Fibroblast of gingiva (primary cell): ENCODE measurements at regions not wholly inside any gene's neighbourhood (a gene's known extent, or its start where the extent isn't known, plus 50 kb on each side); places are given as distances from the start of the nearest gene placed in this dataset.
A peak's percentile ranks its signal among the peaks of the same experiment; 100 is the strongest.

ENCODE experiments used
- DNase-seq: peaks from one replicate; pipeline ENCODE4 v3.0.0-alpha.2; 2011; ENCODE audit warnings: low read depth

DNA sequence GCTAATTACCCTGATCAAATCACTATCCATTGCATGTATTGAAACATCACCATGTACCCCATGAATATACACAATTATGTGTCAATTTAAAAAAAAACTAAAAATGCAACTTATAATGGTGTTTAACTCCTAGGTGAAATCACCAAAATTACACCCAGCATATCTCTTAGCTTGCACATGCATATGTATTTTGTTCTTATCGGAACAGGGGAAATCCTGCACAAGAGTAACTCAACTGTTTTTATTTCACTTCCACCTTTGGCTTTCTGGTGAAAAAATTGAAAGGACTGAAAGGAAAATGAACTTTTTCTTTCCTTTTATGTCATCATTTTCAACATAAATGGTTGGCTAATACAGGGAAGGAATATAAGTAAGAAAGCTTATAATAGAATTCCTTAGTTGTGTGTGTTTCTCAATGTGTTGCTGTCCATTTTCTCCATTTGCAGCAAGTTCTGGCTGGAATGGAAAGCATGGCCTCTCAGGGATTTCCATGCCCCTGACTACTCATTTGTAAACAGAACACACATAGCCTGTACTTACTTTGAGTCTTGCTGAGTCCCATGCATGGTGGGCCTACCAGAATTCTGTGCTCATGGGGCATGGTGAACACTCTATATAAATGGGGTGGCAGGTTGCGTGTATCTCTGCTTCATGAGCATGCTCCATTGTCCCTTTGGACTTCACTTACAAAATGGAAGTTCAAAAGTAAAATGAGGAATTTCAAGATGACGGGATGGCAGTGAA is 462.0 kb downstream of the HS3ST3B1 start:
- DNase-seq = no peak

DNA sequence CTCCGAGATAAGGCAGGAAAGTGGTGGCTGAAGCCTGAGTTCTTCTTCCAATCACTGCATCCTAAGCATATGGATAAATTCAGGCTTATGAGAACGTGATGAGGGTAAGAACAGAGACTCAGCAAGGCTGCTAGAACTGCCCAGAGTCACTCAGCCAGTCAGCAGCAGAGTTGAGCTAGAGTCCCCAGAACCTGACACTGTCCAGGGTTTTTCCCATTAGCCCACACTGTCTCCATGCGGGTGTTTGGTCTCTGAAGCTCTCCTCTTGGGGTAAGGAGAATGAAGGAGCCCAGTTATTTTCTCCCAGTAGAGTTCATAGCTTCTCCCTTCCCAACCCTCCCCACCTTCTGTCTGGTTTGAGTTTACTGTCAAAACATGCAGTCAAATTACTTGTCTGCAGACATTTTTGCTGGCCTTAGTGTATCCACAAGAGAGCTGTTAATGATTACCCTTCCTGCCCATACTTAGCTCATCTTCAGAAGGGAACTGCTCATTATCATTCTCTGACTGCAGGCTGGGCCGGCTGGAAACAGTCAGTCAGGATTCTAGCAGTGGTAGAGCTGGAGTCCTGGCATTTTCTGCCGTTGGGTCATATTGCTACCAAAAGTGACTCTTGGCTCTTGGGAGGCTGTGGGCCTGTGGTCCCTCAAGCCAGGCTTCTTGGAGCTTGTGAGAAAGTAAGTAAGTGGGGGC is 460.0 kb downstream of the HS3ST3B1 start:
- no peak for DNase-seq

DNA sequence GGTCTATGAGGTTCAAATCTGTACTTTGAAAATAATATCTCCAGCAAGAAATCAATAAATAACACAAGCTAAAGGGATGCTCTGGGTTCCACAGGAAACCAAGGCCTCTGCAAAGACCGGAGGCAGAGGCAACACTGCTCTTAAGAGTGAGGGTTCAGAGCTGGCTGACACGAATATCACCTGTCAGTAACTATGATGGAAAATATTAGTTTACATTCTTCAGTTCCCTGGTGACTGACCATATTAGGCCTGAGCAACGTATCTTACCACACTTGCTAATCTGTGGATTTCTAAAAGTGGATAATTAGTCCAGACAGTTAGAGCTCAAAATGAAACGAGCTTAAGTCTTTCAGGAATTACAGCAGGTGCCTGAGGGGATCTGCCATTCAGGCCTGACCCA is 459.3 kb downstream of the HS3ST3B1 start:
- no peak for DNase-seq

DNA sequence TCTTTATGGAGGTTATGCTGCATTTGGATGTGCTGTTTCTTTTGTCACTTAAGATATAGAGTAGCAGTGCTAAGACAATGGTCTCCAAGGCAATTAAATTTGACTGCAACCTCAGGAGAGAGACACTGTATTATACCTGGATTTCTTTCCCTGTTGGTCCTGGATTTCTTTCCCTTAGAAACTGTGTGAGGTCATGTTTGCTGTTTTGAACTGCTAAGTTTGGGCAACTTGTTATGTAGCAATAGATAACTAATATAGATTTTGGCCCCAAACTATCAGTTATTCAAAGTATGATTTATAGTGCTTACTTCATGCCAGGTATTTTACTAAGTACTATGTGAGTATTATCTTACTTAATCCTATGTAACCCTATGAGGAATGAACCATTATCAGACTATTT is 458.4 kb downstream of the HS3ST3B1 start:
- DNase-seq = no peak

DNA sequence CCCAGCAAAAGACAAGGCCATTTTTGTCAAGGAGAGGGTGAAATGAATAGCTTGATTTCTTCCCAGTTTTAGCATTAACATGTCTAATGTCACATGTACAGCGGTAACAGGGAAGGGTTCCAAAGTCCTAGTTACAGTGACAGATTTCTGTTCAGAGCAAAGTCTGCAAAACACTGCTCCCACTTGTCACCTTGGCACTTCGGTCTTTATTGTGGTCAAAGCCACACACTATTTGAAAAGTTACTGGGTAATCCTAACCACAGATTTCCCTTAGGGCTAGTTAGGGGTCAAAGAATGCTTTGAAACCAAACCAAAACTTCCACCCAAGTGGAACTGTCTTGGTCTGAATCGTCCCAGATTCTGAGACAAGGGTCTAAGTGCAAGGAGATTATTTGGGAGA is 455.6 kb downstream of the HS3ST3B1 start:
- no peak for DNase-seq

DNA sequence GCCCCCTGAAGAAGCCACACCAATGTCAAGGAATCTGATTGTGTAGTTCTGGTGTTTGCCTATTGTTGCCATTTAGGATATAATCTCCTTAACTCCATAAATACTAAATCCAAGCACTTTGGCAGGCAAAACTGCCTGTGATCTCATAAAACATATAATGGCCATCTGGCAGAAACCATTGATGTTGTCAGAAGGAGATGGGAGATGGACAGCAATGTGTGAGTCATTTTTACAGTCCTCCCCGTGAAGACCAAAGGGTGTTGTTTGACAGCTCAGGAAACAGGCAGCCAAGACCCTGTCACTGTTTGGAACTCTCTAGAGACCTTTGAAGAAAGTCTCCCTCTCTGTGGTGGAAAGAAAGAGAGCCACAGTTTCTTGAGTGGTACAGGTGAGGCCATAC is 454.1 kb downstream of the HS3ST3B1 start:
- DNase-seq = no peak

DNA sequence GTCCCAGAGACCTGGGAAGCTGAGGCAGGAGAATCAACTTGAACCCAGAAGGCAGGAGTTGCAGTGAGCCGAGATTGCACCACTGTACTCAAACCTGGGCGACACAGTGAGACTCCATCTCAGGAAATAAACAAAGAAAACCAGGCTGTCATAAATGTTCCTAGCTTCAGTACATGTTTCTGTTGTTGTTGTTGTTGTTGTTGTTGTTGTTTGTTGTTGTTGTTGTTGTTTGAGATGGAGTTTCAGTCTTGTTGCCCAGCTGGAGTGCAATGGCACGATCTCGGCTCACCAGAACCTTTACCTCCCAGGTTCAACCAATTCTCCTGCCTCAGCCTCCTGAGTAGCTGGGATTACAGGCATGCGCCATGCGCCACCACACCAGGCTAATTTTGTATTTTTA is 452.5 kb downstream of the HS3ST3B1 start:
- no peak for DNase-seq

DNA sequence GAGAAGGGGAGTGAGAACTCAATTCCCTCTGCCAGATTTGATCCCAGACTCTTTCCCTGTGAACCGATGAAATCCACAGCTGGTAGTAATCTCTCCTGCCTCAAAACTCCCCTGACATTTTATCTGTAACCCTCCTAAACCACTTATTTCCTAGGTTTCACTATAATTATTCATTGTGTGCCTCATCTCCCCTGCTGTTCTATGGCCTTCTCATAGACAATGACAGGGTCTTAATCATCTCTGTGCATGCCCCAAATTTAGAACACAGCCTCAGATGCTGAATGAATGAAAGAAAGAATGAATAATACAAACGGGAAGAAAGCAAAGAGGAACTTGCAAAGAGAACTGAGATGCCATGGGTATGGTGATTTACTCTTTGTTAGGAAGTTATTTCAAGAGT is 451.1 kb downstream of the HS3ST3B1 start:
- no peak for DNase-seq

DNA sequence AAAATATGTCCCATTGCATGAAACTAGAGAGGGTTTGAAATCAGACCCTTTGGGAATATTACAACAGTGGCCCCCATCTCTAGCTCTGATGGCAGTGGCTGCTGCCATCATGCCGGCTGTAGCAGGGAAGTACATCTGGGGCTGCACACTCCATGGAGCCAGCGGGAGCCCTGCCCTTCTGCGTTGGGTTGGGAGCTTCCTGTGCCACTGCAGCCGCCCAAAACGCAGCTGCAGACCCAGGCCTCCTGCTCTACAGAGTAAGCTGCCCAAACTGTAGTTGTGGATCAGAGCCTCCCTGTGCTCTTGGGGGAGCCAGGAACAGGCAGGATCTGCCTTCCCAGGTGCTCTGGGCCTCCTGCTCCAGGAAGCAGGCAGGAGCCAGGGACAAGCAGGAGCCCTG is 450.0 kb downstream of the HS3ST3B1 start:
- no peak for DNase-seq

DNA sequence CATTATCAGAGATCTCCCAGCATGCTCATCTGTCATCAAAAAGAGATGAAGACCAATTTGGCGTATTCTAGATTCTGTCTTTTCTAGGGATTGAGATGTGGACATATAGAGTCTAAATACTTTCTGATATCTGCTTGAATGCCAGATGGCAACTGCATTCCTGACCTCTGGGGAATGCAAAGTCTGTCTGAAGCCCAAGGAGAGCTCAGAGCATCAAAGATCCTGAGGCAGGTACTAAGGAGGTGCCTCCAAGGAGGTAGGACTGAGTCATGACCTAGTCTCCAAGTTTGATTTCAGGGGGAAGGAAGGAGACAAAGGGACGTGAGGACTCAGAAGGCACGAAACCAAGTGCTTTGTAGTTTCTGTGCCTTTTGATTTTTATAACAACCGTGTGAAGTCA is 448.4 kb downstream of the HS3ST3B1 start:
- no peak for DNase-seq

DNA sequence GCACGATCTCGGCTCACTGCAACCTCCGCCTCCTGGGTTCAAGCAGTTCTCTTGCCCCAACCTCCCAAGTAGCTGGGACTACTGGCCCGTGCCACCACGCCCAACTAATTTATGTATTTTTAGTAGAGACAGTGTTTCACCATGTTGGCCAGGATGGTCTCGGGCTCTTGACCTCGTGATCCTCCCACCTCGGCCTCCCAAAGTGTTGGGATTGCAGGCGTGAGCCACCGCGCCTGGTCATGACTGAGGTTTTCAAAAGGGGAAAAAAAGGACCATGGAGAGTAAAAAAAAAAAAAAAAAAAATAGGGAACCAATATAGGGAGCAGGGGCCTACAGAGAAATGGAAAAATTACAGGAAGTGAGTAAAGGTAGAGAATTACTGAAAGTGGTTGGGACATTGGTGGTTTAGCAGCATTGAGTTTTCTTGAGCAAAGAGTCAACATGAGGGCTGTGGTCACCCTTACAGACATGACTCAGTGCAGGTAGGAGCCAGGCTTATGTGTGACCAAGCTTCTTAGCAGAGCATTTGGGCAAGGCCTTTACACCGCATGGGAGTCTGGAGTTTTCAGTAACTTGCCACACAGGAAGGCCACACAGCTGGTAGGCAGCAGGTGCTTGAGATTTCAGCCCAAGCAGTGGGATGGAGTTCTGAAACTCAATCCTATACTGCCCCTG is 447.3 kb downstream of the HS3ST3B1 start:
- no peak for DNase-seq

DNA sequence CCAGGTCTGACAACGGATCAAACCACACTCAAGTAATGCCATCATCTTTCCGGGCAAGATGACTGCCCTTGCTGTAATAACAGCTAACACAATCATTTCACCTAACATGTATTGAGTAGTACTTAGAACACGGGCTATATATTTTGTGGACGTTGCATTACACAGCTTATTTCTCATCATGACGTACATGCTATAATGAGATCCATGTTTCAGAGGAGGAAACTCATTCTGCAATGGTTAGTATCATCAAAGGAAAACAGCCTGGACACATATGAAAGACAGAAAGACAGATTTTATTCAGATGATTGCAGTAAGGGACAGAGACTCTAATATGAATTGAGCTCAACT is 446.7 kb downstream of the HS3ST3B1 start:
- DNase-seq = peak; percentile 65

DNA sequence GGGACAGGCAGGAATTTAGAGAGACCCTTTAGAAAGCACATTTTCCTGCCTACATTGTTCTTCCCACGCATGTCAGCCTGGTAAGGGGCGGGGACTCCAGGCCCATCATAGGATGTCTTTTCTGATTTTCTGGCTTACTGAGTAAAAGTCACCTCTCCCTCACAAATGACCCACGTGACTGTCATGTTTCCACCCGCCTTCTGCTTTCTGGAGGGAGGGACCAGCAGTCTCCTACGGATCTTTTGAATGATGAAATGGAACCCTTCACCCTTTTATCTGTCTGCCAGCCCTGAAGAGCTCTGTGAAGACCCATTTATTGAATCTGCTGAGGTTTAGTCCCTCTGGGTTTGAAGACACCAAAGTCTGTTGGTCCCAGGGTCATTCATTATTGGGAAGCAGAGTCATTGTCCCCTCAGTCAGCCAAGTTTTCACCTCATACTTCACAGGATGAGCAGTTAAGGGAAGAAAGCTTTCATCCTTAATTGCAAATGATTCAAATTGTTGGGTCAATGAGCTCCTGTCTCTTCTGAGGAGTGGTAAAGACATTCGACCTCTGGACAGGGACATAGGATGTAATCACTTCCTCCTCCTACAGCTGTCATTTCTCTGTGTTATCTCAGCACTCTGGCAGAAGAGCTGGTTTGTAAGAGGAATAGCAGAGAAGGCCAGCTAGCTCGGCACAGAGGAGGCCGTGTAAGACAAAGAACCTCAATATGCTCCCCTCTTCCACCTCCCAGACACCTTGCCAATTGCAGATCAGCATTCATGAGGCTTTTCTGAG is 446.1 kb downstream of the HS3ST3B1 start:
- no peak for DNase-seq

DNA sequence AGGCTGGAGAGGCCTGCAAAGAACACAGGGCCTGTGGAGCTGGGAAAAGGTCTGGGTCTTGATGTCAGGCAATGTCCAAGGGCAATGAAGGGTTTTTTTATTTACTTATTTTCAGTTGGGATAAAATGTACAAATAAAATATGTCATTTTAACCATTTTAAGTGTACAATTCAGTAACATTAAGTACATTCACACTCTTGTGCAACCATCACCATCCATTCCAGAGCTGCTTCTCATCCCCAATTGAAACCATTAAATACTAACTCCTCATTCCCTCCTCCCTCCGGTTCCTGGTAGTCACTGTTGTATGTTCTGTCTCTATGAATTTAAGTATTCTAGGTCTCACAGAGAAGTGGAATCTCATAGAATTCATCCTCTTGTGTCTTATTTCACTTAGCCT is 444.7 kb downstream of the HS3ST3B1 start:
- peak; percentile 60 for DNase-seq

DNA sequence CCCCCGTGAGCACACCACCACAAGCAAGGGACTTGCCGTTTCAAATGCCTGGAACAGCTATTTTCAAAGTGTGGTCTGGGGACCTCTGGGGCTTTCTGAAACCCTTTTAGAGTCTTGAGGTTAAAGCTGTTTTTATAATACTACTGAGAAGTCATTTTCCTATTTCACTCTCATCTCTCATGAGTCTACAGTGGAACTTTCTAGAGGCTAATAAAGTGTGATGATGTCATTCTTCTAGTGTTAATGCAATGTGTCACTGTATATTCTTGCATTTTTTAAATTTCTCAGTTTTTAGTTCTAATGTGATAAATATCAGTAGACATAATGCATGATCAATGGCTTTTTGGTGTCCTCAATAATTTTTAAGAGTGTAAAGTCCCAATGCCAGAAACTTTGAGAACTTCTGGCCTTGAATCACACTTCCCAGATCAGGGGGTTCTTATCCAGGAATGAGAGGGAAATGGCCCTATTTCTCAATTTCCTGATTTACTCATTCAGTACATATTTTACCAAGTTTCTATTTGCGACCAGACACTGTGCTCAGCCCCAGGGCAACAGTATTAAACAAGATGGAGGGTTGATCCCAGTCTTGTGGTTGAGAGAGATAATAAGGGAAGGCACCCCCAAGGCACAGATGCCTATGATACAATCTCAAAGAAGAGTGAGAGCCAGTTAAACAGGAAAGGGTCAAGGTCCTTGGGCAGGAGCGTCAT is 444.0 kb downstream of the HS3ST3B1 start:
- peak; percentile 50 for DNase-seq

DNA sequence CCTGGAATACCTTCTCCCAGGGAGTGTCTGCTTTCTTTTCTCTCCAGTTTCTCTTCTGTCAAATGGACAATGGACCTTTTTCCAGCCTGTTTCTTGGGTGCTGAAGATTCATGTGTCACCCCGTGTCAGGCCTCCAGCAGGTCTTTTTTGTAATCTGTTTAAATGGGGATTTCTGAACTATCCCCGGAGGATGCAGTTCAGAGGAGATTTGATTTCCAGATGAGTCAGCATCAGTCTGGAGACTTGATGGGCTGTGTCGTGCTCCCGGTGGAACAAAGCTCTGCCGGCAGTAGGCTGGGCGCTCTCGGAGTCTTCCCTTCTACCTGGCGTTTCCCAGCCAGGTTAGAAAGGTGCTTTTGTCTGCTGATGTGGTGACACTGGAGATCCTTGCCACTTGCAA is 440.6 kb downstream of the HS3ST3B1 start:
- DNase-seq = peak; percentile 38

DNA sequence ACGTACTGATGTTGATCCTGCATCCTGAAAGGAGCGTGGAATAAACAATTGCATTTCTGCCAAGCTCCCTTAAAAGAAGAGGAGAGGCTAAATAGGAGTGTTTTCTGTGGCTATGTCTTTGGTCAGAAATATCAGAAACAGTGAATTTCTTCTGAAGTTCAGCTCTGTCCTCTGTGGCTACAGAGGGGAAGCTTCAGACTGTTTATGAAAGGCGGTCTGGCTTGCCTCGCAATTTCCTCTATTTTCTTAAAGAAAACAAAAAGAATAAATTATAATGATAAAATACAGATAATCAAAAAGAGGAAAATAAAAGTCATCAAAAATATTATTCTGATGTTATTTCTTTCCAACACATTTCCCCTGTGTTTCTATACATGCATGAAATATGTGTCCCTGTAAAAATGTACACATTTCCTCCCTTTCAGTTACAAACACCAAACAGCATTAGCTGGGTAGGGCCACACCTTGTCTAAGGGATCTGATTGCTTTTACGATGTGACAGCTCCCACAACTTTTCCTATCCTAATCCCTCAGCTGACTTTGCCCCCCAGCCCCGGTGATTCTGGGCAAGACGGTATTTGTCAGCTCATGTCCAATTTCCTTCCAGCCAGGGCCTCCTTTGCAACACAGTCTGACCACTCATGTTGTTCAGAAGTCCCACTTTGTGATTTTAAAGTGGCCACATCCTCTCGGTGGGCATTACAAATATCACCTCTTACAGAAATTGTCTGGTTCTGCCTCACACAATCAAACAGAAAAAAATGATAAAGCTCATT is 439.0 kb downstream of the HS3ST3B1 start:
- no peak for DNase-seq

DNA sequence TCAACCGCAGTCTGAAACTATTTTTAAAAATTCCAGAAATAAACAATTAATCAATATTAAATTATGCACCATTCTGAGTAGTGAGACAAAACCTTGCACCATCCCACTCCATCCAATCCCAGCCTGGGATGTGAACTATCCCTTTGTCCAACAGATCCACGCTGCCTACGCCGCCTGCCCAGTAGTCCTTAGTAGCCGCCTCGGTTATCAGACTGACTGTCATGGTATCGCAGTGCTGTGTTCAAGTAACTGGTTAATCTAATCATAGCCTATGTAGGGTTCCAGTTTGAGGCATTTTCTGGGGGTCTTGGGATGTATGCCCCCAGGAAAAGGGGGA is 437.7 kb downstream of the HS3ST3B1 start:
- no peak for DNase-seq

DNA sequence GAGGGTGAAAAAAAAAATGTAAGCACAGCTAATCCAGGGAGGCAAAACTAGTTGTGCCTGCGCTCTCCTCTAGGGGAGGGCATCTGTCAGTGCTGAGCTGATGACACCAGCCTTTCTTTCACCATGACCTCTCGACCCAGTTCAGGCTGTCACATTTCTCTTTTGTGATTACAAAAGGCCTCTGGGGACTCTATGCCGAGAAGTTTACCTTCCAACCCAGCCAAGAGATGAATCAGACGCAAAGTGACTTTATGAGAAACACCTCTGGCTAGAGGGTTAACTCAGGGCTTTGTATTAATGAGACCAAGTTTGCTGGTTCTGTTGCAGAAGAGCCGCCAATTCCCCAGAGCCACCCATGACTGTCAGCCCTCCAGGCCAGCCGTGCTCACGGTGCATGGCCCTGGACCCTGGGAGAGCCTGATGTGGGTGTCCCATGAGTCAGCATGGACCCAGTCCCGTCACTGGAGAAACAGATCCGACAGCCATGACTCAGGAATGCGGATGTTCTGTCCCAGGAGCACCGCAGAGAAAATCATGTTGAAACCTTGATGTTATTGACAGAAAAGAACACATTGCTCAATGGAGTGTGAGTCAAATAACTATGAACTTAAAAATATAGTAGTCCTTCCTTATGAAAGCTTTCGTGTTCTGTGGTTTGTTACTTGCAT is 437.2 kb downstream of the HS3ST3B1 start:
- DNase-seq = peak; percentile 100

DNA sequence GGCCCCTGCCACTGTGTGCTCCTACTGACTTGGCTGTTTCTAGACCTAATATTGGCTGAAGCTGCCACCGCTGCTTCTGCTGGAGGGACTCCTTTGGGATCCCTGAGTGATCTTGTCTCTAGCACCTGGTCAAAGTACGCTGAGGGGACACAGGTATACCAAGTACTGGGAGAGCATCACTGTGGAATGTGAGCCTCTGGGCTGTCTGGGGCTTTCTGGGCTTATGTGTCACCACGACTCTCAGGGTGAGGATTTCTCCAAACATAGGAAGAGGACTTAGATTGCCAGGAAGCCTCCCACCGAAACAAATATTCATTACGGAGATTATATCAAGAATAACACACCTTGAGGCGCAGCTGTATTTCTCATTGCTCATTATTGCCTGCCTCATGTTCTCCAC is 435.8 kb downstream of the HS3ST3B1 start:
- no peak for DNase-seq

DNA sequence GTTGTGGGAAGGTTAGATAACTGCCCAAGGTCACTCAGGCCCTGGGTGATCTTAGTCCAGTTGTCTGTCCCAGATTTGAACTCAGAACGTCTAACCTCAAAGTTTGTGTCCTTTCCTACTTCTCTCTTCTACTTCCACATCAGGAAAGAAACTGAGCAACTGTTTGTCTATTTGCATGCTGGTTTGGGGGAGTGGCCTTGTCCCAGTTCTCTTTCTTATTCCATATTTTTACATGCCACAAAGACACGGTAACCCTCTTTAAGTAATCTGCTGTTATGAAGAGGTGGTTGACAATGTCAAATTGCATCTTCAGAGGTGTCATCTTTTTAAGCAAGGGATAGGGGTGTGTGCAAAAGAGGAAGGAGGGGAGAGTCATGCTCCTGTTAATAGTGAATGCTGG is 432.5 kb downstream of the HS3ST3B1 start:
- no peak for DNase-seq
